GM18498 (cell line): ENCODE measurements at regions not wholly inside any gene's neighbourhood (a gene's known extent, or its start where the extent isn't known, plus 50 kb on each side); places are given as distances from the start of the nearest gene placed in this dataset.

Source experiments
- ATAC-seq: cut with Tn5 transposase; IDR thresholded peaks from one replicate; pipeline ENCODE4 v1.9.1; 2021; ENCODE audit warnings: mild to moderate bottlenecking, moderate library complexity; ENCODE audit not compliant: unreplicated experiment

DNA sequence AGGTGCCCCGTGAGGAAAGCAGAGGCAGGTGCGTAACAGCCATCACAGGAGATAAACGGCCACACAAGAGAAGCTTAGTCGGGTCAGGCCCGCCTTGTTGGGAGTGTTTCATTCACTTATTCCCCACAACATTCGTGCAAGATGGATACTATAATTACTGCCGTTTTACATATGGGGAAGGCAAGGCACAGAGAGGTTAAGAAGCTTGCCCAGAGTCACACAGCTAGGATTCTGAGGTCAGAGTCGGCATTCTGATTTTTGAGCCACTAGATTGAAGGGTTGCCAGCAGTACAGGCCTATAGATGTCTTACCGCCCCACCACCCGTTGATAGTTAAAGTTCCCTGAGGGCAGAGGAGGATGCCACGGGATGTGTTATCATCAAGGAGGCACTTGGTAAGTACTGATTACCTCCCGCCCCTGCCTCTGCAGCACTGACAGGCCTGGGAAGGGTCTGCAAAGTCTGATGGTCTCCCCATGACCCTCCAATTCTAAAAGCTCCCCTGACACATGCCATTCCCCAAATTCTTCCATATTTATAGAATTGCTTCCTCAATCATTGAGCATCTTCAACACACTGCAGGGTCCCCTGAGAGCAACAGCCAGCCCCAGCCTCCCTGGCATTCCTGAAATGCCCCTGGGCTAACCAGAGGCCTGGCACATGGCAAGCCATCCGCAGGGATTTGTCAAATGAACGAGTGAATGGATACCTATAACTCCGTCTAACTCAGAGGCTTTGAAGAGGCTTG lies 74.7 kb upstream of the CLDN14 start:
- no peak for ATAC-seq

GRCh38 chr21:36555199-36555800 lies 75.4 kb upstream of the CLDN14 start:
- no peak for ATAC-seq

DNA sequence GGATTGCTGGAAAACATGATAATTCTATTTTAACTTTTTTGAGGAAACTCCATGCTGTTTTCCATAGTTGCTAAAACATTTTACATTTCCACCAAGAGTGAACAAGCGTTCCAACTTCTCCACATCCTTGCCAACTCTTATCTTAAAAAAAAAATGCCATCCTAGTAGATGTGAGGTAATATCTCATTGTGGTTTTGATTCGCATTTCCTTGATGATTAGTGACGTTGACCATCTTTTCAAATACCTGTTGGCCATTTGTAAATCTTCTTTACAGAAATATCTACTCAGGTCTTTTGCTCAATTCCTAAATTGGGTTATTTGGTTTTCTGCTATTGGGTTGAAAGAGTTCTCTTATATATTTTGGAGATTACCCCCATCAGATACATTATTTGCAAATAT lies 77.4 kb upstream of the CLDN14 start:
- no peak for ATAC-seq

DNA sequence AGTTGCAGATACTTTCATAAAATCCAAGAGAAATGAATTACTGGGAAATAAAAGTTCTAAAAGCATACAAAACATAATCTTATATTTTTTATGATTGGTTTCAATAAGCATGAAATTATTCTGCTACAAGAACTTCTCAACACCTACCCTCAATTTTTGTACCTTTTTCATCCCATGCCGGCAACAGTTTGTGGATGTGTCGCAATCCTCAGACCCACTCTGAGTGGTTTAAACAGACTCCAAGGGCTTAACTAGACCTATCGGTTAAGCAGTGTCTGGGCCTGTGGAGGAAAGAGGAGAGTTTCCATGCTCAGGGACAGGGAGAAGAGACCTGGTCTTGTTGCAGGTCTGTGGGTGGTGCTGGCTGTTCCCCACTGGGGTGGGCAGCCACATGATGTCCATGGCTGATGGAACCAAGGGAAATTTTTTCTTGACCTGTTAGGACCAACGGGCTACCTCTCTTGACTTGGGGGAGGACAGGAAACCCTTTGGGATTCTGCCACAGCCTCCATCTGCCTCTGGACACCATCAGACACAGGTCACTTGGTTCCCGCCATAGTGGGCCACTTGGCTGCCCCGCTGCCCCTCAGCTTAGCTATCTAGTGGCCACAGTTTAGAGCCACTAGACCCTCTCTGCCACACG lies 81.1 kb upstream of the CLDN14 start:
- ATAC-seq = no peak

- no peak for ATAC-seq
Measured at GRCh38 chr21:36563341-36563926, 83.5 kb upstream of the CLDN14 start.

- no peak for ATAC-seq
Measured at GRCh38 chr21:36564647-36565046, 84.7 kb upstream of the CLDN14 start.

GRCh38 chr21:36565540-36565939 lies 85.6 kb upstream of the CLDN14 start:
- ATAC-seq = no peak

DNA sequence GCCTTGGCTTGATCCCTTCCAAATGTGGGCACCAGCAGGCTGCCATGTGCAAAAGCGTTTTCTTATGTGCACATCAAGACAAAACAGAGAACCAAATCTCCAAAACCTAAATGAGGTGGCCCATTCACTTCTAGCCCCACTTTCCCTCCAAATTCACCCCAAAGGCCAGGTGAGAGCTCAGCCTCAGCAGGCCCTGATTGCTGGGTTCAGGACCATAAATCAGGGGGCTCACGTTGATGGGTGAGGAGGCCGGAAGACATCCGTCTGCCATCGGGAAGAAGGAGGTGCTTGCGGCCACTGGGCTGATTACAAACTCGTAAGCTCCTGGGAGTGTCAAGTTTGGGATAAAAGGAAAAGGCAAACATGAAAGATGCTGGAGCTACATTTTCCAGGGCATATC lies 86.7 kb upstream of the CLDN14 start:
- no peak for ATAC-seq

DNA sequence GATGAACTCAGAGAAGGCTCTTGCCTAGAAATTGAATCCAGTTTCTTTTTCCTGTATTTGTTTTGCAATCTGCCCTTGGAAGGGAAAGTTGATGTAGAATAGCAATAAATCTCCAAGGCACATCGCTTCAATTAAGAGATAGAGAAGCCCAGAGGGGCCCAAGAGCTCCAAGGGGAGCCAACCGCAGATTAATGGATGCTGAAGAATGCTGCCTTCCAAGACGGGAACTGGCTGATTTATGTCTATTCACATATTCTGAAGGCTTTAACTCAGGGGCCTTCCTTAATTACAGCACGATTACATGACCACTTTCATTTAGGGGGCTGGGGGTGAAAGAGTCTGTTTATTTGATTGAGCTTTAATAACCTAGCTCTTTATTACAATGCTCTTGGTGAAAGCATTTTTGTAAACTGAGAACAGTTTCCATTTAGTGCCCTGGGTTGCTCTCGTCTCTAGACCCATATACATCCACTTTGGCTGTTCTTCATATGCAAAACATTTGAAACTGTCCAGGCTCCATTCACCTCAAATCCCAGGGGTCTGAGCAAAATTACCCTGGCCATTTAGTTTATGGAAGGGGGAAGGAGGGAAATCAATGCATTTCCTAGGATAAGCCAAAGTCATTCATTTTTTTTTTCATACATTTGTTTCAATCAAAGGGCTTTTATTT lies 87.4 kb upstream of the CLDN14 start:
- ATAC-seq = no peak

DNA sequence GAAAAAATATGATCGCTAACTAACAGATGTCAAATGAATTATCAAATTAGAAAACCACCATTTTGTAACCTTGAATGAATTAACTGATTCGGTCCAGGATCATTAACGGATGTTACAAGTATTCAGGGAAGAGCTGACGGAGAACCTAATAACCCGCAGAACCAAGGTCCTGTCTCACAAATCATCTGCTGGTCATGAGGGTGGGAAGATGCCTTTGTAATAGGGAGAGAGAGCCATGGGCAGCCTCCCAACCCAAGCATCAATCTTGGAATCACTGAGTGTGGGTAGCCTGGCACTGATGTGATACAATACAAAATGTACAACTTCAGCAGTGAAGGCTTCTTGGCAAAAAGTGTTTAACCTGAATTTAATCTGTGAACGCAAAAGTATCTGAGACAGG lies 89.6 kb upstream of the CLDN14 start:
- no peak for ATAC-seq

- ATAC-seq = no peak
Measured at GRCh38 chr21:36571556-36571955, 91.6 kb upstream of the CLDN14 start.

DNA sequence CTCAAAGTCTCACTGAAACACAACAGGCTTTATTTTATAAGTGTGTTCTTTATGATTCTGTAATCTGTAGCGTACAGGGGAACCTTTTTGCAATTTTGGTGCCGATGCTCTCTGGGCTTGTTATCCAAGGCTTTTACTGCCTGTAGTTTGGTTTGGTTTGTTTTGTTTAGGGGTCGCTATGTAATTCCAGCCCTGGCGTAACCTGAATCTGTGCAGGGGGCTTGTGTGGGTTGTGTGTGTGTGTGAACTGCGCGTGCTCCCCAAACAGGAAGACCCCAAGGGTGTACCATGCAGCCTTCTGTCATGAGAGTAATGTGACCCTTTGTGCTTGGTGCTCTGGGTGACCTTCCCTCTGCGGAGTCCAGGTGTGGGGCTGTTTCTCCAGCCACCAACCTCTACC lies 92.1 kb upstream of the CLDN14 start:
- ATAC-seq = no peak

DNA sequence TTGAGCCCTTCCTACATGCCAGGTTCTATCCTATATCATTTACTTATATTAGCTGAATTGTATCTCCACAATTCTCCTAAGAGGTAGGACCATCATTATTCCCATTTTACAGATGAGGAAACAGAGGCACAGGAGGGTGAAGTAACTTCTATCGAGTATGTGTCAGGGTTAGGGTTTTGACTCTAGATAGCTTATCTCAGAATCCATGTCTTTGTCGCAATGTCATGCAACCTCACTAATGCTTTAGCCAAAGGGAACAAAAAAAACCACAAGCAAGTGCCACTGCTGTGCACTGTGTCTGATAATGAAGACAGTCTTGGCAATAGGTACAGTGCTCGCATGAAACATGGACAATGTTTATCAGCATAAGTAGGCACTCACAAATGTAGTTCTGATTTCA lies 95.4 kb upstream of the CLDN14 start:
- no peak for ATAC-seq

DNA sequence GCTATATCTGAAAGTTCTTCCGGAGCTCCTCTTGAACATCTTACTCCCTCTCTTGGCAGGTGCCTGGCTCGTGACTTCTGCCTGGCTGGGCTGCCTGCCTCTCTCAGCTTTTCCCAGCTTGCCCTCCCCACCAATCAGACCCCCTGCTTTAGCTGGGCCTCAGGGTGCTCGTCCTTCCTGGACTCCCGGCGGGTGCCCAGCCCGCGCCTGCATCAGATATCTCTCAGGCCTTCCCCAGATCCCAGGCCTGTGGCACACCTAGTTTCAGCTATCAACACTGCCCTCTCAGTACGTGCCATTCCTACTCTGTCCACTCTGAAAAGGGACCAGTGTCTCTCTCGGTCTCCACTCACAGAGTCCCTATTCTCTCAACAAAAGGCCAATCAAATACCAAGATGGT lies 96.5 kb upstream of the CLDN14 start:
- ATAC-seq = no peak

GRCh38 chr21:36579898-36580297 lies 100.0 kb upstream of the CLDN14 start:
- no peak for ATAC-seq

GRCh38 chr21:36582271-36582670 lies 102.3 kb upstream of the CLDN14 start:
- no peak for ATAC-seq

- ATAC-seq = no peak
Measured at GRCh38 chr21:36583591-36583990, 103.7 kb upstream of the CLDN14 start.

GRCh38 chr21:36584980-36585940 lies 105.3 kb upstream of the CLDN14 start:
- ATAC-seq = no peak

DNA sequence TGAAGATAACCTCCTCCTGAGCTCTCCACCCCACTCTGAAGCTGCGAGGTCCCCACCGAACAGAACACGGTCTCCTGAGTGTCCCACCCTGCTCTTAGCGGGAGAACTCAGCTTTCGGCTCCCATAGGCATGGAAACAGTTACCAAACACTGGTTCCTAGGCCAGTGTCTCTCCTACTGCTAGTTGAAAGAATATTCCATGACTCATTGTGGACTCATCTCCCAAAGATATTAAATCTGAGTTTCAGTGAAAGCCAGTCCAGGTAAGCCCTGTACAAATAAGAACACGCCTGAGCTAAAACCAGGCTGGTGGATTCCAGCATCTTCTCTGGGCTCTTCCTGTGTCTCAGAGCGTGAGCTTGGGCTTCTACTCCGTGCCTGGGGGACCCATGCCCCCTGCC lies 107.5 kb upstream of the CLDN14 start:
- ATAC-seq = no peak

DNA sequence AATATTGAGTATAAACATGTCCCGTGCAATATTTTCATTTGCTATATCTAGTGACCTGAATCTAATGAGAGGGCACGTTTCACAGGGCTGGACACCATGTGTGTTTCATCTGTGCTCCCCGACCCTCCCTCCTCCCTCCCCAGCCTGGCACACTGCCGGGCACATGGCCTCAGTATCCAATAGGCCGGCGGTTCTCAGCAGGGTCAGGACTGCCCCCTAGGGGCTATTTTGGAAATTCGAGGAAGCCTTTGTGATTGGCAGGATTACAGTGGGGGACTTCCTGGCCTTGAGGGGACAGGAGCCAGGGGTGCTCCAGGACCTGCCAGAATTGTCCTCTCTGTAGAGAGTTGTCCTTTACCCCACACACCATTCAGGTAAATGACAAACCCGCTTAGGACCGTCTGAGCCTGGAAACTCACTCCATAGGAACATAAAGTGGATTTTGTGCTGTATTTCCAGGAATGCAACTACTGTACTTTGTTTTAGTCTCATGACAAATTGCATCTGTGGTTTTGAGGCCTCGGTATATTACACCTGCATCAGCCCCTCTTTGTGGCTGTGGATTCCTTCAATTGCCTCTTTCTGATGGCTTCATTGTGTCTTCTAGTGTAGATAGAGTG lies 109.5 kb upstream of the SIM2 start:
- no peak for ATAC-seq
